Left ventricle myocardium inferior (tissue), 1 donor: ENCODE measurements at regions not wholly inside any gene's neighbourhood (a gene's known extent, or its start where the extent isn't known, plus 50 kb on each side); places are given as distances from the start of the nearest gene placed in this dataset.

ENCODE experiments used
- DNase-seq: peaks from one replicate; pipeline ENCODE4 v3.0.0-alpha.2; 2020
- H3K27ac ChIP-seq: fragments of 200-600 bp; replicated peaks from 2 replicates; pipeline ENCODE4 v1.8.0; 2021
- H3K27me3 ChIP-seq: fragments of 200-600 bp; 2 replicates; pipeline ENCODE4 v1.8.0; 2021; ENCODE audit warnings: low read depth
- H3K36me3 ChIP-seq: fragments of 200-600 bp; 2 replicates; pipeline ENCODE4 v1.8.0; 2021
- H3K4me1 ChIP-seq: fragments of 200-600 bp; 2 replicates; pipeline ENCODE4 v1.8.0; 2021
- H3K4me3 ChIP-seq: fragments of 200-600 bp; 2 replicates; pipeline ENCODE4 v1.8.0; 2021; ENCODE audit warnings: mild to moderate bottlenecking, moderate library complexity
- H3K9me3 ChIP-seq: fragments of 200-600 bp; replicated peaks from 2 replicates; pipeline ENCODE4 v1.8.0; 2021
- intact Hi-C: fragments of 100-400 bp; cut with micrococcal nuclease; formaldehyde crosslinking; loops from one replicate; pipeline ENCODE4 v1.11.0; 2022
- TF ChIP-seq, protein P1 (sequence below): fragments of 200-600 bp; IDR thresholded peaks from 2 replicates; pipeline ENCODE4 v1.8.0; 2021; ENCODE audit warnings: antibody characterized with exemption, mild to moderate bottlenecking, borderline replicate concordance
- donor health status: DM: no; HTN: yes; CAD: no; lungs with severe emphysema.

DNA sequence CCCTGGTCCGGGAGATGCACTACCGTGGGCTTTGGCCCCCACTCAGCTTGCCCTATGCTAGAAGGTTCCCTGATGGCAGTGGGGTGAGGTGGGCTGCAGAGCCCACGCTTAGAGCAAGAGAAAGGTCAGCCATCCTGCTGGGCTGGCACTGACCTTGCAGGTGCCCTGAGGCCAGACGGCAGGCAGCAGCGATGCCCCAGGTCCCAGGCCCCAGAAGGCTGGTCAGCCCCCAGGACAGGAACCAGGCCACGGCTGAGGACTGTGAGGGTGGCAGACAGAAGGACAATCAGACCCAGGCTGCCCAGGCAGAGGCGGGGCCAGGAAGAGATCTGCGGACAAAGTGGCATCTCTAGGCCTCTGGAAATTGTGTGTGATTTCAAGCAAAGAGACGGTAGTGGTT lies 231.7 kb downstream of the CTTN start:
- Histone ChIP-seq H3K27me3 (peaks cover 39% of the 10 kb centered on the region), H3K36me3 (no peaks in the 10 kb centered on the region), H3K4me1 (peaks cover 11% of the 10 kb centered on the region), H3K27ac (no peak overlapping the region), H3K4me3 (no peak overlapping the region), H3K9me3 (no peaks in the 10 kb centered on the region)
- intact Hi-C loops, result no loop called here
- DNase-seq, result no peak
- TF ChIP-seq, protein P1, sequence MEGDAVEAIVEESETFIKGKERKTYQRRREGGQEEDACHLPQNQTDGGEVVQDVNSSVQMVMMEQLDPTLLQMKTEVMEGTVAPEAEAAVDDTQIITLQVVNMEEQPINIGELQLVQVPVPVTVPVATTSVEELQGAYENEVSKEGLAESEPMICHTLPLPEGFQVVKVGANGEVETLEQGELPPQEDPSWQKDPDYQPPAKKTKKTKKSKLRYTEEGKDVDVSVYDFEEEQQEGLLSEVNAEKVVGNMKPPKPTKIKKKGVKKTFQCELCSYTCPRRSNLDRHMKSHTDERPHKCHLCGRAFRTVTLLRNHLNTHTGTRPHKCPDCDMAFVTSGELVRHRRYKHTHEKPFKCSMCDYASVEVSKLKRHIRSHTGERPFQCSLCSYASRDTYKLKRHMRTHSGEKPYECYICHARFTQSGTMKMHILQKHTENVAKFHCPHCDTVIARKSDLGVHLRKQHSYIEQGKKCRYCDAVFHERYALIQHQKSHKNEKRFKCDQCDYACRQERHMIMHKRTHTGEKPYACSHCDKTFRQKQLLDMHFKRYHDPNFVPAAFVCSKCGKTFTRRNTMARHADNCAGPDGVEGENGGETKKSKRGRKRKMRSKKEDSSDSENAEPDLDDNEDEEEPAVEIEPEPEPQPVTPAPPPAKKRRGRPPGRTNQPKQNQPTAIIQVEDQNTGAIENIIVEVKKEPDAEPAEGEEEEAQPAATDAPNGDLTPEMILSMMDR, result no peak

DNA sequence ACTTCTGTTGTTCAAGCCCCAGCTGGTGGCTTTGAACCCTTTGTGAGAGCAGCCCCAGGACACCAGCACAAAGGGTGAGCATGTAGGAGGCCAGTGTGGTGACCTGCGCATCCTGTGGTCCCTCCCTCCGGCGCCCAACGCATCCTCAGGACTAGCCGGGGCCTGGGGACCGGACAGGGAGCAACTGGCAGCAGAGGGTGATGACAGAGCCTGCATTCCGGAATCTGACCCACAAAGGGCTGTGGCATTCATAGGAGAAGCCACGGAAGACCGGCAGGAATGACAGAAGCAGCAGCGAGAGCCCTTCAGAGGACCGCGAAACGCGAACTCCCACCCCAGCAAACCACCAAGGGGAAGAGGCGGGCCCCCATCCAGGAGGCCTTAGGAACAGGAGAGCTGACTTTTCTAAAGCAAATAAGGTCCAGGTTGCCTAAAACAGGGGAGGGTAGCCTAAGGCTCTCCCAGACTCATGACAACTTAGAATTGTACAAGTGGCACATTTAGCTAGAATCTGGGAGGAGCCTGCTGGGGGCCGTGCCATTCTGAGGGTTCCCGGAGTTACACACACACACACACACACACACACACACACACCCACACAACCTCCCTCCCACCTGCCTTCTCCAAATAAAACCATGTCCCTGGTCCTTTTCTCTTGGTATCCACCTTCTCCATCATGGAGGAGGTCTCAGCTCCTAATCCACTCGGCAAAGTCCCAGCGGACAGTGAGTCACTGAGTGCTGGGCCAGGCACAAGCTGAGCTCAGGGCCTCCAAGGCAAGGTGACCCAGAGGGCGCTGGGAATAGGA lies 232.7 kb downstream of the CTTN start:
- Histone ChIP-seq H3K9me3 (no peaks in the 10 kb centered on the region), H3K4me1 (peaks cover 11% of the 10 kb centered on the region), H3K36me3 (no peaks in the 10 kb centered on the region), H3K4me3 (no peak overlapping the region), H3K27ac (no peak overlapping the region), H3K27me3 (peaks cover 39% of the 10 kb centered on the region)
- no peak for DNase-seq
- intact Hi-C loops, result no loop called here
- TF ChIP-seq, protein P1, result no peak

GRCh38 chr11:70631624-70632047 lies 233.3 kb downstream of the CTTN start:
- intact Hi-C loops, result no loop called here
- no peaks in the 10 kb centered on the region for H3K36me3 ChIP-seq
- H3K27ac ChIP-seq, result no peak overlapping the region
- TF ChIP-seq, protein P1, result no peak
- H3K27me3 ChIP-seq, result peaks cover 37% of the 10 kb centered on the region
- H3K9me3 ChIP-seq, result no peaks in the 10 kb centered on the region
- no peak overlapping the region for H3K4me3 ChIP-seq
- peaks cover 11% of the 10 kb centered on the region for H3K4me1 ChIP-seq
- DNase-seq, result no peak

DNA sequence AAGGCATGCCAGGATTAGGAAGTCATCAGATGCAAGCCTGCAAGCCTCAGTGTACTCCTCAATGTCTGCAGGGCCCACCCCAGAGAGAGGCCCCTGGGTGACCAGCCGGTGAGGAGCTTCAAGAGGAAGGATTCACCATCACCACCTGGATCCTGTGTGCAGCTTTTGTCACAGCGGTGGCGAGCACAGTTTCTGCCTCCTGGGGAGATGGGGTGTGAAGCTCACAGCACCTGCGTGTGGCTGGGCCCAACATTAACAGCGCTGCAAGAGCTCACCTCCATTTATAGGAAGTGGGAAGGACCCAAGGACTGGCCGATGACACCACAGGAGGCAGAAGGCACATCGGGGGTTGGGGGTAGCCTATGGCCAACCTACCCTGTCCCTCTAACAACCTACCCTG lies 235.3 kb downstream of the CTTN start:
- TF ChIP-seq, protein P1, result no peak
- Histone ChIP-seq H3K27ac (no peak overlapping the region), H3K4me3 (no peak overlapping the region), H3K27me3 (peaks cover 40% of the 10 kb centered on the region), H3K36me3 (no peaks in the 10 kb centered on the region), H3K9me3 (no peaks in the 10 kb centered on the region), H3K4me1 (peaks cover 2% of the 10 kb centered on the region)
- no peak for DNase-seq
- intact Hi-C loops, result no loop called here

DNA sequence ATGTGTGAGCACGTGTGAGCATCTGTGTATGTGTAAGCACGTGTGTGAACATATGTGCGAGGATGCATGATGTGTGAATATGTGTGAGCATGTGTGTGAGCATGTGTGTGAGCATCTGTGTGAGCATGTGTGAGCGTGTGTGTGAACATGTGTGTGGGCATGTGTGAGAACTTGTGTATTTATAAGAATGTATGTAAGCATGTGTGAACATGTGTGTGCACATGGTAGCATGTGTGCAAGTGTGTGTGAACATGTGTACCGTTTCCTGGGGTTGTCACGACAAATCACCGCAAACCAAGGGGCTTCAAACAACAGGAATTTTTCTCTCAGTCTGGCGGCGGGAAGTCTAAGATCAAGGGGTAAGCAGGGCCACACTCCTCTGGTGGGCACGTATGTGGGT lies 238.3 kb downstream of the CTTN start:
- Histone ChIP-seq H3K4me1 (no peaks in the 10 kb centered on the region), H3K9me3 (no peaks in the 10 kb centered on the region), H3K27me3 (peaks cover 42% of the 10 kb centered on the region), H3K27ac (no peak overlapping the region), H3K4me3 (no peak overlapping the region), H3K36me3 (no peaks in the 10 kb centered on the region)
- no peak for DNase-seq
- TF ChIP-seq, protein P1, result no peak
- intact Hi-C loops, result no loop called here
